H9 (cell line): ENCODE measurements at regions not wholly inside any gene's neighbourhood (a gene's known extent, or its start where the extent isn't known, plus 50 kb on each side); places are given as distances from the start of the nearest gene placed in this dataset.

Experiments used
- DNase-seq: peaks from one replicate; pipeline ENCODE4 v3.0.0-alpha.2; 2017
- H2AFZ ChIP-seq: one replicate; pipeline ENCODE4 v1.6.1; 2013; ENCODE audit warnings: mild to moderate bottlenecking, low read length, control low read depth, moderate library complexity
- H2AK5ac ChIP-seq: 2 replicates; pipeline ENCODE4 v1.6.1; 2013; ENCODE audit warnings: low read length, control low read depth, mixed read lengths; ENCODE audit not compliant: insufficient read length
- H2BK120ac ChIP-seq: one replicate; pipeline ENCODE4 v1.6.1; 2013; ENCODE audit warnings: low read depth, mild to moderate bottlenecking, low read length, control low read depth, inconsistent platforms; ENCODE audit not compliant: poor library complexity, severe bottlenecking
- H2BK12ac ChIP-seq: 2 replicates; pipeline ENCODE4 v1.6.1; 2013; ENCODE audit warnings: low read length, control low read depth, mixed read lengths, low read depth; ENCODE audit not compliant: insufficient read length
- H2BK15ac ChIP-seq: 2 replicates; pipeline ENCODE4 v1.6.1; 2013; ENCODE audit warnings: low read depth, low read length, control low read depth
- H2BK20ac ChIP-seq: one replicate; pipeline ENCODE4 v1.6.1; 2013; ENCODE audit warnings: low read depth, mild to moderate bottlenecking, low read length, control low read depth, inconsistent platforms; ENCODE audit not compliant: poor library complexity, severe bottlenecking
- H2BK5ac ChIP-seq: 2 replicates; pipeline ENCODE4 v1.6.1; 2013; ENCODE audit warnings: low read length, control low read depth, mixed read lengths; ENCODE audit not compliant: insufficient read length
- H3K14ac ChIP-seq: 2 replicates; pipeline ENCODE4 v1.6.1; 2013; ENCODE audit warnings: low read length, control low read depth; ENCODE audit not compliant: insufficient read depth
- H3K18ac ChIP-seq: 2 replicates; pipeline ENCODE4 v1.6.1; 2013; ENCODE audit warnings: low read depth, mild to moderate bottlenecking, mixed read lengths, low read length, control low read depth; ENCODE audit not compliant: insufficient read length
- H3K23ac ChIP-seq: 2 replicates; pipeline ENCODE4 v1.6.1; 2013; ENCODE audit warnings: low read length, control low read depth, mixed read lengths, low read depth; ENCODE audit not compliant: insufficient read length
- H3K23me2 ChIP-seq: 2 replicates; pipeline ENCODE4 v1.6.1; 2013; ENCODE audit warnings: low read depth, mild to moderate bottlenecking, mixed read lengths, low read length, control low read depth; ENCODE audit not compliant: insufficient read length, poor library complexity, severe bottlenecking
- H3K27ac ChIP-seq: 2 replicates; pipeline ENCODE4 v1.5.1; 2013; ENCODE audit warnings: low read length, control low read depth, mixed read lengths, low read depth; ENCODE audit not compliant: insufficient read length
- H3K27me3 ChIP-seq: 2 replicates; pipeline ENCODE4 v1.6.1; 2013; ENCODE audit warnings: low read length, control low read depth, inconsistent platforms; ENCODE audit not compliant: insufficient read depth
- H3K4ac ChIP-seq: 2 replicates; pipeline ENCODE4 v1.6.1; 2013; ENCODE audit warnings: low read depth, mild to moderate bottlenecking, control low read depth, inconsistent platforms, low read length, moderate library complexity
- H3K4me1 ChIP-seq: 2 replicates; pipeline ENCODE4 v1.6.1; 2013; ENCODE audit warnings: low read length, control low read depth, inconsistent platforms; ENCODE audit not compliant: insufficient read depth
- H3K4me2 ChIP-seq: 2 replicates; pipeline ENCODE4 v1.6.1; 2013; ENCODE audit warnings: low read length, control low read depth, mixed read lengths; ENCODE audit not compliant: insufficient read length, insufficient read depth
- H3K56ac ChIP-seq: 2 replicates; pipeline ENCODE4 v1.6.1; 2013; ENCODE audit warnings: low read depth, mild to moderate bottlenecking, mixed read lengths, low read length, control low read depth; ENCODE audit not compliant: insufficient read length
- H3K79me1 ChIP-seq: 2 replicates; pipeline ENCODE4 v1.6.1; 2013; ENCODE audit warnings: low read depth, mild to moderate bottlenecking, moderate library complexity, low read length, control low read depth, inconsistent platforms; ENCODE audit not compliant: insufficient read depth, poor library complexity, severe bottlenecking
- H3K79me2 ChIP-seq: 2 replicates; pipeline ENCODE4 v1.6.1; 2013; ENCODE audit warnings: low read length, control low read depth, inconsistent platforms; ENCODE audit not compliant: insufficient read depth
- H3K9ac ChIP-seq: 2 replicates; pipeline ENCODE4 v1.6.1; 2013; ENCODE audit warnings: low read length, control low read depth, mixed read lengths; ENCODE audit not compliant: insufficient read length; ENCODE audit errors: extremely low read depth
- H3K9me3 ChIP-seq: one replicate; pipeline ENCODE4 v1.6.1; 2013; ENCODE audit warnings: low read depth, low read length, inconsistent platforms; ENCODE audit not compliant: control insufficient read depth
- H3T11ph ChIP-seq: one replicate; pipeline ENCODE4 v1.6.1; 2013; ENCODE audit warnings: mild to moderate bottlenecking, low read length, control low read depth, inconsistent platforms
- H4K20me1 ChIP-seq: one replicate; pipeline ENCODE4 v1.6.1; 2013; ENCODE audit not compliant: control insufficient read depth, insufficient read length, insufficient read depth
- H4K5ac ChIP-seq: 2 replicates; pipeline ENCODE4 v1.6.1; 2013; ENCODE audit warnings: low read depth, mild to moderate bottlenecking, mixed read lengths, low read length, control low read depth; ENCODE audit not compliant: insufficient read length
- H4K8ac ChIP-seq: replicated peaks from 2 replicates; pipeline ENCODE4 v1.6.1; 2013; ENCODE audit warnings: low read length, control low read depth, mixed read lengths, low read depth; ENCODE audit not compliant: insufficient read length
- H4K91ac ChIP-seq: 2 replicates; pipeline ENCODE4 v1.6.1; 2013; ENCODE audit warnings: low read depth, mild to moderate bottlenecking, moderate library complexity, mixed read lengths, low read length, control low read depth; ENCODE audit not compliant: insufficient read length
- H3K27ac Mint-ChIP-seq, 3 experiments: 2 replicates in 2 of 3; 3 replicates in 1 of 3; pipeline ENCODE4 v1.8.0; 2020 to 2021; ENCODE audit warnings: mixed read lengths in 3 of 3, mild to moderate bottlenecking in 1 of 3, moderate library complexity in 1 of 3
- H3K27me3 Mint-ChIP-seq: 2 replicates; pipeline ENCODE4 v1.8.0; 2021; ENCODE audit warnings: low read depth, mild to moderate bottlenecking, moderate library complexity, mixed read lengths
- H3K36me3 Mint-ChIP-seq, 3 experiments: 2 replicates in 2 of 3; 3 replicates in 1 of 3; pipeline ENCODE4 v1.8.0; 2020 to 2021; ENCODE audit warnings: low read depth in 3 of 3, mixed read lengths in 3 of 3; ENCODE audit not compliant: insufficient read depth in 1 of 3
- H3K4me1 Mint-ChIP-seq, 2 experiments: 2 replicates each; pipeline ENCODE4 v1.8.0; 2020; ENCODE audit warnings: mixed read lengths in 2 of 2
- H3K4me3 Mint-ChIP-seq, 2 experiments: 2 replicates in 1 of 2; 3 replicates in 1 of 2; pipeline ENCODE4 v1.8.0; 2020 to 2021; ENCODE audit warnings: mild to moderate bottlenecking in 2 of 2, mixed read lengths in 2 of 2, moderate library complexity in 1 of 2
- H3K9me3 Mint-ChIP-seq, 2 experiments: 2 replicates in 1 of 2; 3 replicates in 1 of 2; pipeline ENCODE4 v1.8.0; 2020; ENCODE audit warnings: mild to moderate bottlenecking in 2 of 2, mixed read lengths in 2 of 2, moderate library complexity in 1 of 2
- CTCF ChIP-seq: fragments of 200-600 bp; sonication (generic); conservative IDR thresholded peaks from 3 replicates; pipeline ENCODE4 v1.8.0; 2021; ENCODE audit warnings: antibody characterized with exemption, mild to moderate bottlenecking
- WGBS: extraction: QIAGEN DNeasy Blood & Tissue Kit; methylation state at CpG from one replicate; pipeline ENCODE4 v1.1.7; 2013; ENCODE audit warnings: missing lambda C conversion rate, low lambda C conversion rate, mixed read lengths; ENCODE audit not compliant: insufficient read length; ENCODE audit errors: extremely low coverage; 5-methylcytosine and 5-hydroxymethylcytosine counted together

DNA sequence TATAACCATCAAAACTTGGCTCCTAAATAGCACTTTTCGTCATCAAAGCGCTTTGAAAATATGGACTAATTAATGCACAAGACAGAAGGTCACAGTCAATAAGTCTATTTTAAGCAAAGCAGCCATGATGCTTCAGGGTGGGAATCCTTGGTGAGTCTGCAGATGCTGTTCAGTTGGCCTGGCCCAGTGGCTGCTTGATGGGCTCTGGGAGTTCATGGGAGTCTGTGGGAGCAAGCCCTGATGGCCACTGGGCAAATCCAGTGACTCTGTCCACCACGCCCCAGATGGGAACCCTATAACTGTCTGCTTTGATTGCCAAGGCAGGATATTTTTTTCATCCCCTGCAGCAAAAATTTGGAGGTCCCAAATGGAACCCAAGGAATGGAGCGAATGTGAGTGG, 95.7 kb upstream of the CTBP2 start:
- Histone ChIP-seq H3K27ac (no peak overlapping the region), H3K27me3 (no peaks in the 10 kb centered on the region), H3K4me1 (peaks cover 2% of the 10 kb centered on the region; the same call in 1 of the 2 replicates), H3K18ac (no peak overlapping the region), H4K91ac (no peak overlapping the region), H4K20me1 (no peaks in the 10 kb centered on the region), H3K9me3 (no peaks in the 10 kb centered on the region), H3K79me1 (no peaks in the 10 kb centered on the region), H2AFZ (no peak overlapping the region), H3K4ac (no peak overlapping the region), H2BK15ac (no peak overlapping the region), H2AK5ac (no peak overlapping the region), H2BK20ac (no peak overlapping the region), H3K79me2 (no peaks in the 10 kb centered on the region), H3K23me2 (no peaks in the 10 kb centered on the region), H4K5ac (no peak overlapping the region), H3K23ac (no peak overlapping the region), H2BK12ac (no peak overlapping the region), H3K56ac (no peak overlapping the region), H2BK5ac (peak overlapping the region; percentile 51), H3T11ph (no peak overlapping the region), H3K14ac (no peak overlapping the region), H2BK120ac (no peak overlapping the region), H4K8ac (no peak overlapping the region), H3K4me2 (no peak overlapping the region), H3K9ac (no peak overlapping the region)
- Mint-ChIP-seq H3K27ac (peak overlapping the region in 1 of 3 experiments; percentile 41; a peak in 1 of 7 replicates), H3K4me1 (peaks cover 6 to 7% of the 10 kb centered on the region in 2 experiments), H3K27me3 (peaks cover 12% of the 10 kb centered on the region), H3K36me3 (peaks cover 0 to 6% (median 4%) of the 10 kb centered on the region in 3 experiments; a peak in 3 of 7 replicates), H3K4me3 (no peak overlapping the region), H3K9me3 (peaks cover 13 to 15% of the 10 kb centered on the region in 2 experiments; a peak in 4 of 5 replicates)
- no peak for DNase-seq
- no peak for TF ChIP-seq CTCF
- no CpG with 5 or more reads among the region's 4 CpGs for WGBS
